ENCODE measurements at regions not wholly inside any gene's neighbourhood (a gene's known extent, or its start where the extent isn't known, plus 50 kb on each side); places are given as distances from the start of the nearest gene placed in this dataset.

- DNase-seq (ENCODE audit: low spot score): no peak
- no TSS peak for BruUV-seq (replicated peaks)
- POLR2A ChIA-PET: interaction anchor here (2.7 kb wide), 1 partner anchor 12 kb away, joined by 9 read pairs; no protein-coding TSS in a partner anchor
- H3K27ac ChIP-seq (ENCODE audit: low read depth, low read length, poor library complexity, severe bottlenecking): no peak overlapping the region
- no peak overlapping the region for H2AFZ ChIP-seq (ENCODE audit: low read length)
- CTCF ChIA-PET (ENCODE audit: unreplicated experiment): no interaction called here
- no peaks in the 10 kb centered on the region for H4K20me1 ChIP-seq (ENCODE audit: insufficient read depth, low read length)
- H3K4me3 ChIP-seq (ENCODE audit: low read depth, low read length, poor library complexity, severe bottlenecking): no peak overlapping the region
- no peaks in the 10 kb centered on the region for H3K4me1 ChIP-seq (ENCODE audit: insufficient read depth, low read length, poor library complexity, severe bottlenecking)
- no peaks in the 10 kb centered on the region for H3K9me3 ChIP-seq (ENCODE audit: low read length)
- intact Hi-C loops (cut with micrococcal nuclease; ENCODE audit: unreplicated experiment): no loop called here
- no peaks in the 10 kb centered on the region for H3K79me2 ChIP-seq (ENCODE audit: insufficient read depth, low read depth, low read length)
- TF ChIP-seq EZH2phosphoT487 (IDR thresholded peaks at IDR 0.05; ENCODE audit: borderline replicate concordance, low read depth, low read length) (no peak), CTCF (conservative IDR thresholded peaks at IDR 0.05; ENCODE audit: low read length) (no peak)
- H3K9me2 ChIP-seq (ENCODE audit: insufficient read depth, low read length): no peaks in the 10 kb centered on the region
- H3K4me2 ChIP-seq (ENCODE audit: low read length): no peak overlapping the region
- no peaks in the 10 kb centered on the region for H3K36me3 ChIP-seq (ENCODE audit: insufficient read depth, low read length)
These were observed 596.8 kb downstream of the SOX5 start for GRCh38 chr12:23352670-23353069.

GRCh38 chr12:23354800-23355199, 594.7 kb downstream of the SOX5 start:
- Histone ChIP-seq H3K27ac (ENCODE audit: low read depth, low read length, poor library complexity, severe bottlenecking) (no peak overlapping the region), H3K4me1 (ENCODE audit: insufficient read depth, low read length, poor library complexity, severe bottlenecking) (no peaks in the 10 kb centered on the region), H3K36me3 (ENCODE audit: insufficient read depth, low read length) (no peaks in the 10 kb centered on the region), H3K4me2 (ENCODE audit: low read length) (no peak overlapping the region), H2AFZ (ENCODE audit: low read length) (no peak overlapping the region), H3K4me3 (ENCODE audit: low read depth, low read length, poor library complexity, severe bottlenecking) (no peak overlapping the region), H3K9me2 (ENCODE audit: insufficient read depth, low read length) (no peaks in the 10 kb centered on the region), H4K20me1 (ENCODE audit: insufficient read depth, low read length) (no peaks in the 10 kb centered on the region), H3K79me2 (ENCODE audit: insufficient read depth, low read depth, low read length) (no peaks in the 10 kb centered on the region), H3K9me3 (ENCODE audit: low read length) (no peaks in the 10 kb centered on the region)
- TF ChIP-seq EZH2phosphoT487 (IDR thresholded peaks at IDR 0.05; ENCODE audit: borderline replicate concordance, low read depth, low read length) (no peak), CTCF (conservative IDR thresholded peaks at IDR 0.05; ENCODE audit: low read length) (no peak)
- no peak for DNase-seq (ENCODE audit: low spot score)
- no TSS peak for BruUV-seq (replicated peaks)
- ChIA-PET CTCF (ENCODE audit: unreplicated experiment) (no interaction called here), POLR2A (interaction anchor here (0.7 to 2.7 kb wide), 3 partner anchors 10 to 19 kb away, joined by 3 to 9 read pairs (median 3); no protein-coding TSS in a partner anchor)
- intact Hi-C loops (cut with micrococcal nuclease; ENCODE audit: unreplicated experiment): no loop called here

GRCh38 chr12:23356440-23356839, 593.0 kb downstream of the SOX5 start:
- DNase-seq (ENCODE audit: low spot score): no peak
- H3K4me2 ChIP-seq (ENCODE audit: low read length): no peak overlapping the region
- POLR2A ChIA-PET: no interaction called here
- no TSS peak for BruUV-seq (replicated peaks)
- H3K4me3 ChIP-seq (ENCODE audit: low read depth, low read length, poor library complexity, severe bottlenecking): no peak overlapping the region
- CTCF ChIA-PET (ENCODE audit: unreplicated experiment): no interaction called here
- no peaks in the 10 kb centered on the region for H3K9me2 ChIP-seq (ENCODE audit: insufficient read depth, low read length)
- intact Hi-C loops (cut with micrococcal nuclease; ENCODE audit: unreplicated experiment): no loop called here
- H3K27ac ChIP-seq (ENCODE audit: low read depth, low read length, poor library complexity, severe bottlenecking): no peak overlapping the region
- H3K4me1 ChIP-seq (ENCODE audit: insufficient read depth, low read length, poor library complexity, severe bottlenecking): no peaks in the 10 kb centered on the region
- no peaks in the 10 kb centered on the region for H4K20me1 ChIP-seq (ENCODE audit: insufficient read depth, low read length)
- H3K36me3 ChIP-seq (ENCODE audit: insufficient read depth, low read length): no peaks in the 10 kb centered on the region
- no peak overlapping the region for H2AFZ ChIP-seq (ENCODE audit: low read length)
- no peaks in the 10 kb centered on the region for H3K79me2 ChIP-seq (ENCODE audit: insufficient read depth, low read depth, low read length)
- no peaks in the 10 kb centered on the region for H3K9me3 ChIP-seq (ENCODE audit: low read length)
- TF ChIP-seq EZH2phosphoT487 (IDR thresholded peaks at IDR 0.05; ENCODE audit: borderline replicate concordance, low read depth, low read length): no peak
